ENCODE measurements at regions not wholly inside any gene's neighbourhood (a gene's known extent, or its start where the extent isn't known, plus 50 kb on each side); places are given as distances from the start of the nearest gene placed in this dataset.
"Not testable (repeated sequence)": the region's sequence is repeated elsewhere in the genome, so short reads cannot be mapped to it uniquely, and the experiment has no call there.

GRCh38 chr6:11380549-11380948 is 148.1 kb upstream of the NEDD9 start:
- DNase-seq, result no peak

GRCh38 chr6:11379805-11380204 is 147.3 kb upstream of the NEDD9 start:
- no peak for DNase-seq

GRCh38 chr6:11378639-11379038 is 146.2 kb upstream of the NEDD9 start:
- DNase-seq, result no peak

- no peak for DNase-seq
These were observed 141.9 kb upstream of the NEDD9 start for GRCh38 chr6:11374036-11375010.

- DNase-seq, result no peak
These were observed 140.7 kb upstream of the NEDD9 start for GRCh38 chr6:11373208-11373607.

GRCh38 chr6:11372186-11372790 is 139.8 kb upstream of the NEDD9 start:
- DNase-seq, result not testable (repeated sequence)

- no peak for DNase-seq
These were observed 137.9 kb upstream of the NEDD9 start for GRCh38 chr6:11370191-11371018.

GRCh38 chr6:11368760-11369159 is 136.3 kb upstream of the NEDD9 start:
- DNase-seq, result no peak

- DNase-seq, result no peak
These were observed 135.8 kb upstream of the NEDD9 start for GRCh38 chr6:11368264-11368663.

- DNase-seq, result no peak
These were observed 135.3 kb upstream of the NEDD9 start for GRCh38 chr6:11367638-11368199.

- no peak for DNase-seq
These were observed 134.6 kb upstream of the NEDD9 start for GRCh38 chr6:11366934-11367637.

GRCh38 chr6:11366183-11366933 is 133.9 kb upstream of the NEDD9 start:
- no peak for DNase-seq

- DNase-seq, result no peak
These were observed 132.5 kb upstream of the NEDD9 start for GRCh38 chr6:11364971-11365397.

GRCh38 chr6:11363881-11364576 is 131.6 kb upstream of the NEDD9 start:
- no peak for DNase-seq

- no peak for DNase-seq
These were observed 130.1 kb upstream of the NEDD9 start for GRCh38 chr6:11362564-11362963.

- no peak for DNase-seq
These were observed 126.7 kb upstream of the NEDD9 start for GRCh38 chr6:11358904-11359830.

GRCh38 chr6:11357285-11357684 is 124.8 kb upstream of the NEDD9 start:
- no peak for DNase-seq

GRCh38 chr6:11356404-11357155 is 124.1 kb upstream of the NEDD9 start:
- DNase-seq, result no peak

GRCh38 chr6:11353921-11354389 is 121.5 kb upstream of the NEDD9 start:
- DNase-seq, result no peak
